Right lobe of liver (tissue), 4 donors: ENCODE measurements at regions not wholly inside any gene's neighbourhood (a gene's known extent, or its start where the extent isn't known, plus 50 kb on each side); places are given as distances from the start of the nearest gene placed in this dataset.

Source experiments
- POLR2A ChIP-seq: fragments of 450-650 bp; IDR thresholded peaks from one replicate; pipeline ENCODE4 v1.6.1; 2017; ENCODE audit warnings: antibody characterized with exemption, mild to moderate bottlenecking
- TF ChIP-seq, protein P1 (sequence below), 4 donors: fragments of 200-600 bp in 3 of 4; fragments of 450-650 bp in 1 of 4; IDR thresholded peaks; one replicate each; pipeline versions ENCODE4 v1.5.1 to v1.8.0; 2016 to 2022; ENCODE audit warnings: antibody characterized with exemption in 4 of 4, mild to moderate bottlenecking in 2 of 4
- donor health status: DM: no; HTN: no; CAD: no.
- donor health status: DM: no; HTN: no; CAD: no.
- donor health status: DM: no; HTN: yes; CAD: no.

DNA sequence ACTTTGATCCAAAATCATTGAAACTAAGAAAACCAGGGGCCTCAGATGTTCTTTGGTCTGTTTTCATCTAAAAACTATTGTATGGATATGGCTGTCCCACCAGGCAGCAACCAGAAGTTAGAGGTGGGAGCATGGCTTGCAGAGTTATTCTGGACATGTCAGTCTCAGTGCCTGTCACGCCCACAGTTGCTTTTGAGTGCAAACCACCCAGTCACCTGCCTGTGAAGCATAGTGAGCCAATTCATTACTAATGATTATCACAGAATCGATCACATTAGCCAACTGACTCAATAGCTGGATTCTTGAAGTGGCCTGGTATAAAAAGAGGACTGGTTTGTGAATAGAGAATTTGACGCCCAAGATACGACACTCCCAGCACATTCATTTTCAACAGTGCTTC, 104.2 kb upstream of the SORBS2 start:
- TF ChIP-seq, protein P1, sequence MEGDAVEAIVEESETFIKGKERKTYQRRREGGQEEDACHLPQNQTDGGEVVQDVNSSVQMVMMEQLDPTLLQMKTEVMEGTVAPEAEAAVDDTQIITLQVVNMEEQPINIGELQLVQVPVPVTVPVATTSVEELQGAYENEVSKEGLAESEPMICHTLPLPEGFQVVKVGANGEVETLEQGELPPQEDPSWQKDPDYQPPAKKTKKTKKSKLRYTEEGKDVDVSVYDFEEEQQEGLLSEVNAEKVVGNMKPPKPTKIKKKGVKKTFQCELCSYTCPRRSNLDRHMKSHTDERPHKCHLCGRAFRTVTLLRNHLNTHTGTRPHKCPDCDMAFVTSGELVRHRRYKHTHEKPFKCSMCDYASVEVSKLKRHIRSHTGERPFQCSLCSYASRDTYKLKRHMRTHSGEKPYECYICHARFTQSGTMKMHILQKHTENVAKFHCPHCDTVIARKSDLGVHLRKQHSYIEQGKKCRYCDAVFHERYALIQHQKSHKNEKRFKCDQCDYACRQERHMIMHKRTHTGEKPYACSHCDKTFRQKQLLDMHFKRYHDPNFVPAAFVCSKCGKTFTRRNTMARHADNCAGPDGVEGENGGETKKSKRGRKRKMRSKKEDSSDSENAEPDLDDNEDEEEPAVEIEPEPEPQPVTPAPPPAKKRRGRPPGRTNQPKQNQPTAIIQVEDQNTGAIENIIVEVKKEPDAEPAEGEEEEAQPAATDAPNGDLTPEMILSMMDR (IDR thresholded peaks at IDR 0.05), result no peak
- TF ChIP-seq POLR2A, result no peak
